ENCODE measurements at regions not wholly inside any gene's neighbourhood (a gene's known extent, or its start where the extent isn't known, plus 50 kb on each side); places are given as distances from the start of the nearest gene placed in this dataset.

GRCh38 chr3:10582733-10583132 is 77.3 kb upstream of the ATP2B2 start:
- TF ChIP-seq CTCF (IDR thresholded peaks at IDR 0.05) (no peak), EP300 (IDR thresholded peaks at IDR 0.05) (no peak), POLR2AphosphoS5 (IDR thresholded peaks at IDR 0.05) (no peak), POLR2A (IDR thresholded peaks at IDR 0.05) (no peak)
- H3K36me3 ChIP-seq, result no peaks in the 10 kb centered on the region
- no peak overlapping the region for H3K4me3 ChIP-seq
- ATAC-seq (ENCODE audit: low FRiP score in 2 of 2) (no peak), DNase-seq (no peak)
- no peak overlapping the region for H3K27ac ChIP-seq
- H3K27me3 ChIP-seq, result no peaks in the 10 kb centered on the region
- H3K4me1 ChIP-seq, result no peaks in the 10 kb centered on the region
- H3K9me3 ChIP-seq, result no peaks in the 10 kb centered on the region
- WGBS, 2 donors, result 74 to 79% methylated on average over 3 of the region's 3 CpGs

DNA sequence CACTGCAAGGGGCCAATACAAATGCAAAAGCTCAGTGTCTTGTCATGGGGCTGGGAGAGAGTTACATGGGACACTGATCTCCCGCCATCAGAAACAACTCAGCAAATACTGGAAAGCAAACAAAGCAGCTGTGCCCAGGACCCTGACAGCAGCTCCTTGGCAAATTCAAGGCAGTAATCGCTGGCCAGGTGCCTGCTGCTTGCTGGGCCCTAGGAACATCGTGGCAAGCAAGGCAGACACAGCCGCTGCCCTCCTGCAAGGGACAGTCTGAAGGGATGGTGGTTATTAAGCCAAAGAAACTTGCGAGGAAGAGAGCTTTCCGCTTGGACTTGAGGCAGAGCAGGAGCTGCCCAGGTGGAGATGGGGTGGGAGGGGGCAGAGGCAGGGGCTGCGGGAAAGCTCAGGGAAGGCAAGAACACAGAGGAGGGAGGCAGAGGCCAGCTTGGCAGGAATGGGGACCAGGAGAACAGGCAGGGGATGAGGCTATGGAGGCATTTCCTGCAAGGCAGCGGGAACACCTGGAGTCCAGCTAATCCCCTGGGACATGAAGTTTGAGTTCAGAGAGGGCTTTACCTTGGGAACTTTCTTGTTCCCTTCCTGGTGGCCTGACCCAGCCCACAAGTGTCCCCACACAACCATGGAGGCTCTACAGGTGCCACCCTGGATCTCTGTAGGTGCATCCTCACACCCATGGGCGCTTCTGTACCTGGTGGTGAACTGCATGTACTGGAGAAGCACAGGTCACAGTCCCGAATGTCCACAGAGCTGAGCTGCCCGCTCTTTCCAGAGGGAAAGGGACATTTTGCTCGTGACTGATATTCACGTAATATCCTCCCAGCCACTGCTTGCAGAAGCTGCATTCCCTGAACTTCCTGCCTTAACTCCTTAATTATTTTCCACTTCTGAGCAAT is 78.7 kb upstream of the ATP2B2 start:
- no peak overlapping the region for H3K27ac ChIP-seq
- WGBS, 2 donors, result 56 to 61% methylated on average over 12 to 13 of the region's 13 CpGs
- no peaks in the 10 kb centered on the region for H3K36me3 ChIP-seq
- ATAC-seq (ENCODE audit: low FRiP score in 2 of 2) (no peak), DNase-seq (no peak)
- TF ChIP-seq EP300 (IDR thresholded peaks at IDR 0.05) (no peak), POLR2AphosphoS5 (IDR thresholded peaks at IDR 0.05) (no peak), POLR2A (IDR thresholded peaks at IDR 0.05) (no peak), CTCF (IDR thresholded peaks at IDR 0.05) (no peak)
- no peaks in the 10 kb centered on the region for H3K9me3 ChIP-seq
- H3K4me1 ChIP-seq, result no peaks in the 10 kb centered on the region
- H3K27me3 ChIP-seq, result no peaks in the 10 kb centered on the region
- H3K4me3 ChIP-seq, result no peak overlapping the region

DNA sequence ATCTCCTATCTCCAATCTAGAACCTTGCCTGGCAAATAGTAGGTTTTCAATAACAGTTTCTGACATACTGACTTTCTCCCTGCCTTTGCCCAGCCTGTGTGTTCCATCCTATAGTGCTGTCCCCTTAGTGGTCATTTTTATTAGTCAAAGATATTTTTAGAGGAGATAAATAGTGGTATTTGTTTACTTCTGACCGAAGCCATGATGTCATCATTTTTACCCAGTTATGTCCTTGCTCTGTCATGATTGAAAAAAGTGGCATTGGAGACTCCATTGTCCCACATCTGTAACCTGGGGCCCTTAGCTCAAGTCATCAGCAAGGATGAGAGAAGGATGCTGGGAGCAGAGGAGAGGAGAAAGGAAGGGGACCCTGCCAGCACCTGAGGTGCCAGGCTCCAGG is 80.6 kb upstream of the ATP2B2 start:
- DNase-seq (no peak), ATAC-seq (ENCODE audit: low FRiP score in 2 of 2) (no peak)
- Histone ChIP-seq H3K27ac (no peak overlapping the region), H3K36me3 (no peaks in the 10 kb centered on the region), H3K4me1 (no peaks in the 10 kb centered on the region), H3K27me3 (no peaks in the 10 kb centered on the region), H3K9me3 (no peaks in the 10 kb centered on the region), H3K4me3 (no peak overlapping the region)
- WGBS, 2 donors, result 38 to 62% methylated on average over 1 of the region's 1 CpG
- TF ChIP-seq EP300 (IDR thresholded peaks at IDR 0.05) (no peak), POLR2AphosphoS5 (IDR thresholded peaks at IDR 0.05) (no peak), CTCF (IDR thresholded peaks at IDR 0.05) (no peak), POLR2A (IDR thresholded peaks at IDR 0.05) (no peak)

DNA sequence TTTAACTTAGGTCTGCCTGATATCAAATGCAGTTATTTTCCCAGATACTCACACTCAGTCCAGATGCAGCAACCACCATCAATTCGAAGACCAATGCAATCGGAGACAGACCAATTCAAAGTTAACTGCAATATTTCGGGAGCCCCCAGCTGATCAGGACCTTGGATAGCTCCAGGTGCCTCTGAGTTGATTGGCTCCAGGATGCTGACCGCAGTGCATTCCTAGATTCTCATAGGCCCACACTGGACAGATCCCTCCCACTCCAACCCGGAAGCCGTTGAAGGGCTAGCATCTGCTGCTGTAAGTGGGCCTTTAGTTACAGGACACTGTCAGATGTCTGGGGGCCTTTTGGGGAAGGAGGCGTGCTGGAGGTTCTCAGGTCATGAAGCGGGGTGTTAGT is 89.5 kb upstream of the ATP2B2 start:
- Histone ChIP-seq H3K9me3 (no peaks in the 10 kb centered on the region), H3K27me3 (no peaks in the 10 kb centered on the region), H3K4me1 (no peaks in the 10 kb centered on the region), H3K27ac (no peak overlapping the region), H3K36me3 (no peaks in the 10 kb centered on the region), H3K4me3 (no peak overlapping the region)
- ATAC-seq (ENCODE audit: low FRiP score in 2 of 2) (peak; percentile 67 to 73), DNase-seq (no peak)
- WGBS, 2 donors, result 11 to 15% methylated on average over 7 to 8 of the region's 8 CpGs
- TF ChIP-seq EP300 (IDR thresholded peaks at IDR 0.05), result no peak
- no peak for TF ChIP-seq CTCF (IDR thresholded peaks at IDR 0.05)
- no peak for TF ChIP-seq POLR2A (IDR thresholded peaks at IDR 0.05)
- TF ChIP-seq POLR2AphosphoS5 (IDR thresholded peaks at IDR 0.05), result no peak
